ENCODE measurements at regions not wholly inside any gene's neighbourhood (a gene's known extent, or its start where the extent isn't known, plus 50 kb on each side); places are given as distances from the start of the nearest gene placed in this dataset.
"Not testable (repeated sequence)": the region's sequence is repeated elsewhere in the genome, so short reads cannot be mapped to it uniquely, and the experiment has no call there.

DNA sequence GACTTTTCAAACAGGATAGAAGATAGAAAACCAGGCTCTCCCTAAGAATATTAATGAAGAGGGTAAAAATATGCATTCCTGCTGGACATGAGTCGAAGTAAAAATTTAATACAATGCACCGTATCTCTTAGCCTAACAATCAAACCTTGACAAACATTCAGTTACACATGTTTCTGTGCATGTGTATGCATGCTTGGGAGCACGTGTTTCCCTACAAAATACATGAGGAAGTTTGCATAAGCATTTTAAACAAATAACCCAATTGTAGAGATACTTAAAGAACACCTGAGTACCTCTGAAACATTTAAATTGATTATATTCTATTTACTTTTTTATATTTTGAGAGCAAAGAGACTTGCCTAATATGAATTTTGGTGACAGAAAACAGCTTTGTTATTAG, 1763.7 kb upstream of the SEL1L start:
- in situ Hi-C loops (cut with MboI; ENCODE audit: low pct_unique_long_range_greater_than_20kb, low sequenced_read_pairs, unreplicated experiment), result no loop called here
- DNase-seq (ENCODE audit: low spot score), result no peak
- TF ChIP-seq, protein P1, sequence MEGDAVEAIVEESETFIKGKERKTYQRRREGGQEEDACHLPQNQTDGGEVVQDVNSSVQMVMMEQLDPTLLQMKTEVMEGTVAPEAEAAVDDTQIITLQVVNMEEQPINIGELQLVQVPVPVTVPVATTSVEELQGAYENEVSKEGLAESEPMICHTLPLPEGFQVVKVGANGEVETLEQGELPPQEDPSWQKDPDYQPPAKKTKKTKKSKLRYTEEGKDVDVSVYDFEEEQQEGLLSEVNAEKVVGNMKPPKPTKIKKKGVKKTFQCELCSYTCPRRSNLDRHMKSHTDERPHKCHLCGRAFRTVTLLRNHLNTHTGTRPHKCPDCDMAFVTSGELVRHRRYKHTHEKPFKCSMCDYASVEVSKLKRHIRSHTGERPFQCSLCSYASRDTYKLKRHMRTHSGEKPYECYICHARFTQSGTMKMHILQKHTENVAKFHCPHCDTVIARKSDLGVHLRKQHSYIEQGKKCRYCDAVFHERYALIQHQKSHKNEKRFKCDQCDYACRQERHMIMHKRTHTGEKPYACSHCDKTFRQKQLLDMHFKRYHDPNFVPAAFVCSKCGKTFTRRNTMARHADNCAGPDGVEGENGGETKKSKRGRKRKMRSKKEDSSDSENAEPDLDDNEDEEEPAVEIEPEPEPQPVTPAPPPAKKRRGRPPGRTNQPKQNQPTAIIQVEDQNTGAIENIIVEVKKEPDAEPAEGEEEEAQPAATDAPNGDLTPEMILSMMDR (IDR thresholded peaks at IDR 0.05; ENCODE audit: extremely low read depth, insufficient read depth, missing control alignments), result no peak

DNA sequence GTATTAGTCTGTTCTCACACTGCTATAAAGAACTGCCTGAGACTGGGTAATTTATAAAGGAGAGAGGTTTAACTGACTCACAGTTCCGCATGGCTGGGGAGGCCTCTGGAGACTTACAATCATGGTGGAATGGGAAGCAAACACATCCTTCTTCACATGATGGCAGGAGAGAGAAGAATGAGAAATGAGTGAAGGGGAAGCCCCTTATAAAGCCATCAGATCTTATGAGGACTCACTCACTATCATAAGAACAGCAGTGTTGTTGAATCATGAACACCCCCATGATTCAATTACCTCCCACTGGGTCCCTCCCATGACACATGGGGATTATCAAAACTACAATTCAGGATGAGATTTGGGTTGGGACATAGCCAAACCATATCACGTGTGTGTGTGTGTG, 1764.4 kb upstream of the SEL1L start:
- in situ Hi-C loops (cut with MboI; ENCODE audit: low pct_unique_long_range_greater_than_20kb, low sequenced_read_pairs, unreplicated experiment); DNase-seq (ENCODE audit: low spot score): not testable (repeated sequence)

DNA sequence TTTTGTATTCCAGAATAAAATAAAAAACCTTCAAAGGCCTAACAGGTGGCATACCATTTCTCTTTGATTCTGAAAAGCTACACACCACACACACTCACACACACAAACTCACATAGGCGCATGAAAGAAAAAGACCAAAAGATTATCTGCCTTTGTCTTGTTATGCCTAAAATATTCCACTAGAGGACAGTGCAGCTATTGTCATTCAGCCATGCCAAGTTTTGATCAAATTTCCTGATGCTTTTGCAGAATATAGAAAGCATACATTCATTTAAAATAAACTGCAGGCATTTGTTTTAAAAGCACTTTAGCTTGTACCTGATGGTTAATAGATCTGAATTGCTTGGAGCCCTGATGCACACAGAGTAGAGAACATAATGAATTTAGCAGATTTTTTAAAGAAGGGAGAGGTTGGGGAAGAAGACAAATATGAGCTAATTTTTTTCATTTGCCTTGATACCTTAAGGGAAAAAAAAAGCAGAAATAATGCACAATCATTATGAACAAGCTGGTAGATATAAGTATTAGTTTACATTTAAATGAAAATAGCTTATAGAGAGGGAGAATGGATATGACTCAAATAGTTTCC, 1766.9 kb upstream of the SEL1L start:
- DNase-seq (ENCODE audit: low spot score), result peak; percentile 4
- TF ChIP-seq, protein P1 (IDR thresholded peaks at IDR 0.05; ENCODE audit: extremely low read depth, insufficient read depth, missing control alignments), result peak; percentile 76
- in situ Hi-C loops (cut with MboI; ENCODE audit: low pct_unique_long_range_greater_than_20kb, low sequenced_read_pairs, unreplicated experiment), result no loop called here

DNA sequence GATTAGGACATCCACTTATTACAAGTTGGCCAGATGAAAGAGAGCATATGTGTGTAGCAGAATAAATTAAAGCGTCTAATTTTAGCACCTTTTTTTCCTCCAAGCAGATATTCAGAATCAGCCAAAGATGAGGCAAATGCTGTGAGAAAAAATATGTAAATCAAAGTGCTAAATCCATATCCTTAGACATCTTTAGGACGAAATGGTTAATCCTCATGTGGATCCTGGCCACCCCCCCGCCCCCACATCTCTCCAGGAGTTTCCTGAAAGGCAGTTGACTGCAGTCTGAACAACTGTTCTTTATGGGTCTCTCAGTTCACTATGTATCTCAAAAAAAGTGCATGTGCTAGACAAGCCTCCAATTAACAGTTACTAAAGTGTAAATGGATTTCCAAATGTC, 1768.1 kb upstream of the SEL1L start:
- in situ Hi-C loops (cut with MboI; ENCODE audit: low pct_unique_long_range_greater_than_20kb, low sequenced_read_pairs, unreplicated experiment), result no loop called here
- TF ChIP-seq, protein P1 (IDR thresholded peaks at IDR 0.05; ENCODE audit: extremely low read depth, insufficient read depth, missing control alignments), result no peak
- no peak for DNase-seq (ENCODE audit: low spot score)

DNA sequence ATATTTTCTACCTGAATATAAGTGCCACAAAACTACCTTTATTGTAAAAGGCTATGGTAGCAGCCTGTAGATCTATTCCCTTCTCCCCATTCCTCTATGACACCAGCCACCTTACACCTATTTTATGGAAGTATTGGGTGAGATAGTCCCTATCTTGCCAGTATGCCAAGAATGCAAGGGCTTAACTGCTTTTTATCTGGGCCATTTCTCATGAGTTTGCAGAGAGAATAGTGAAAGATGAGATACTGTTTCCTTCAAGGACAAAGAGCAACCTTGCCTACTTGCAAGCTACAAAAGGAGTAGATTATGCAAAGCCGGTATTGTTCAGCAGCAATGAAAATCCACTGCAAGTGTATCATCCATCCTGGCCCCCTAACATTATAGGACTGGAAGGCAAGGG, 1775.6 kb upstream of the SEL1L start:
- TF ChIP-seq, protein P1 (IDR thresholded peaks at IDR 0.05; ENCODE audit: extremely low read depth, insufficient read depth, missing control alignments), result no peak
- in situ Hi-C loops (cut with MboI; ENCODE audit: low pct_unique_long_range_greater_than_20kb, low sequenced_read_pairs, unreplicated experiment), result no loop called here
- no peak for DNase-seq (ENCODE audit: low spot score)

DNA sequence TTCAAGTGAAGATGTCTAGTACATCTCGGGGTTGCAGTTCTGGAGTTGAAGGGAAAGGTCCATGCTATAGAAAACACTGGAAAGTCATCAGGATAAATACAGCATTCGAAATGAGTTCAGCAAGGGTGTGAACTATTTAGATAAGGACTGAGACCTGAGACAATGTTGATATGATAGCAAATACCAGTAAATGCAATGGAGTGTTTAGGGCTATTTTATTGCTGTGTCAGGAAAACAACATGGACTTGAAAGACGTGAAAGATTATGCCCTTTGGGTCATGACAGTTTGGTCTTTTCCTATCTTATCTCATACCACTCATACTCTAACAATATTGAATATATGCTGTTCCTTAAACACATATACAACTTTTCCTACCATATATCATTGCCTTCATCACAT, 1776.2 kb upstream of the SEL1L start:
- in situ Hi-C loops (cut with MboI; ENCODE audit: low pct_unique_long_range_greater_than_20kb, low sequenced_read_pairs, unreplicated experiment), result no loop called here
- DNase-seq (ENCODE audit: low spot score), result no peak
- TF ChIP-seq, protein P1 (IDR thresholded peaks at IDR 0.05; ENCODE audit: extremely low read depth, insufficient read depth, missing control alignments), result no peak

DNA sequence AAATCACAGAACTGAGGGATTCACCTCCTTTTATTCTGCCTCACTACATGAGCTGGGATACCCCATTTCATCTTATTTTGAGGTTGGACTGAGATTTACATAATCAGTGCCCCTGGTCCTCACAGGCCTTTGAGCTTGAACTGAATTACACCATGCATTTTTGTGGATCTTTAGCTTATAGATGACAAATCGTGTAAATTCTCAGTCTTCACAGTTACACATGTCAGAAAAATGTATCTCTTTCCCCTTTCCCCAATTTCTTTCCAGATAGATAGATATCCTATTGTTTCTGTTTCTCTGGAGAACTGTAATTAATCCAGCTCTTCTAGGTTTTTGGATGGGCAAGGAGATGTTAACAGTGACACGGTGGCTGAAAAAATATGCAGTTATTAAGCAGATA, 1778.9 kb upstream of the SEL1L start:
- DNase-seq (ENCODE audit: low spot score), result no peak
- TF ChIP-seq, protein P1 (IDR thresholded peaks at IDR 0.05; ENCODE audit: extremely low read depth, insufficient read depth, missing control alignments), result no peak
- in situ Hi-C loops (cut with MboI; ENCODE audit: low pct_unique_long_range_greater_than_20kb, low sequenced_read_pairs, unreplicated experiment), result no loop called here
